Lung microvascular endothelial cell (primary cell): ENCODE measurements at regions not wholly inside any gene's neighbourhood (a gene's known extent, or its start where the extent isn't known, plus 50 kb on each side); places are given as distances from the start of the nearest gene placed in this dataset.
"Not testable (repeated sequence)": the region's sequence is repeated elsewhere in the genome, so short reads cannot be mapped to it uniquely, and the experiment has no call there.

Experiments
- DNase-seq, 2 donors: peaks; one replicate each; pipeline versions ENCODE4 v3.0.0 to v3.0.0-alpha.2; 2010; ENCODE audit warnings: low read depth in 2 of 2

- no peak for DNase-seq
Measured at GRCh38 chr2:192419786-192420185, 225.1 kb upstream of the TMEFF2 start.

GRCh38 chr2:192416060-192416459 is 221.3 kb upstream of the TMEFF2 start:
- DNase-seq = no peak

DNA sequence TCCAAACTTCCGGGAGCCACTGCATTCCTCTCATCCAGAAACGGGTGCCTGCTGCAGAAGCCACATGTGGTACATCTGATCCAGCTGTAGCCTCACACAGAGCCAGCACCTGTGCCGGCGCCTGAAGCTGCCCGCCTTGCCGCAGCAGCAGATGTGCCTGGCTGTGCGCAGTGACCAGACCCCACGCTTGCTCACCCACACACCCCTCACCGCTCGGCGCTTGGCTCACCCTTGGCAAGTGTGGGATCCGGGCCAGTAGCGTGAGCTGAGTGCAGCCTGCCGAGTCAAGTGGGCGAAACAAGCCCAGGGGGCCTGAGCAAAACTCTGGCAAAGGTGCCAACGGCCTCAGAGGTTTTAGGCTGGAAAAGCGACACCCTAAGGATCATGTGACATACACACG is 220.1 kb upstream of the TMEFF2 start:
- DNase-seq = no peak

DNA sequence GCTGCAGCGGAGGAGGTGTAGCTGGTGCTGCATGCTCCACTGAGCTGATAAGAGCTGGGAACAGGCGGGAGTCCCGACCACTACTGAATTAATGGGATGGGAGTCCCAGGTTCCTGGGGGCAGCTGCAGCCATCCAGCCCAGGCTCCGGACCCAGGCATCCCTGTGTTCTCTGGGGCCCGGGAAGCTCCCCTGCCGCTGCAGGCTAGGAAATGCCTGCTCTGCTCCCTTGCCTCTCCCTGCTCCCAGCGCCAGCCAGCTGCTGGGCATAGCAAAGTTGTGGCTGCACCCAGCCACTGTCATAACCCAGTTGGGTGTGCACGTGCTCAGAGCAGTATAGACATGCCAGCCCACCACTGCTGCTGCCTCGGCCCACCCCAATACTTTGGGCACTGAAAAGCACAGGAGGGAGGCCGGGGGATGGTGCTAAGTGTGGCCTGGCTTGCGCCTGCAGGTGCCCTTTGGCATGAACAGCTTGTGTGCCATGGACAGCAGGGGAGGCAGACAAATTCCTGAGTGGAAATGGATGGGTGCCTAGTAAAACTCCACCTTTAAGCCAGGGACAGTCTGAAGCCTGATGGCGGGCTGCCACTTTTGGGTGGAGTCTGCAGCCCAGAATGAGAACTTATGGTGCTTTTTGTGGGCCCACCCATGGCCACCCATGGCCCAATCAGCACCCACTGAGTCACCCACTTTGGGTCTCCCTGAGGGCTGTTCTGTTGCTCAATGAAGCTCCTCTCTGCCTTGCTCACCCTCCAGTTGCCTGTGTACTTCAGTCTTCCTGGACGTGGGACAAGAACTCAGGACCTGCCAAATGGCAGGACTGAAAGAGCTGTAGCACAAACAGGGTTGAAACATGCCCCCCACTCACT is 219.3 kb upstream of the TMEFF2 start:
- no peak for DNase-seq

- not testable (repeated sequence) for DNase-seq
Measured at GRCh38 chr2:192412866-192413265, 218.1 kb upstream of the TMEFF2 start.

GRCh38 chr2:192412394-192412793 is 217.7 kb upstream of the TMEFF2 start:
- no peak for DNase-seq

GRCh38 chr2:192411755-192412154 is 217.0 kb upstream of the TMEFF2 start:
- no peak for DNase-seq

GRCh38 chr2:192410319-192410718 is 215.6 kb upstream of the TMEFF2 start:
- no peak for DNase-seq

GRCh38 chr2:192407692-192408091 is 213.0 kb upstream of the TMEFF2 start:
- DNase-seq = no peak

DNA sequence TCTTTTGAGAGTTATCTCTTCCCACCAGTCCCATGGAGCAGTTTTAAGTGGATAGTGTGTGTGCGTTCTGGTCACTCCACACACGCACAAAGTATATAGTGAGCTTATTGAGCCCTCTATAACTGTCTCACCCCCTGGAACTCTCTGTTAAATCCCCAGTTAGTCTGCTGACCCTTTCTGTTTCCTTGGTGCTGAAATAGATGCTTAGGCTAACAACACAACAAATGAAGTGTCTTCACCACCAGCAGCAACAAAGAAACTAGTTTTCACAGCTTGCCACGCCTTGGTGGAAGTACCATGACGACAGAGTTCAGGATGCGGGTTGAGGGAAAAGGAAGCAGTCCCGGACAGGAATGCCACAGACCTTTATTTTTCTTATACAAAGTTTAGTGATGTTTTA is 203.5 kb upstream of the TMEFF2 start:
- no peak for DNase-seq

DNA sequence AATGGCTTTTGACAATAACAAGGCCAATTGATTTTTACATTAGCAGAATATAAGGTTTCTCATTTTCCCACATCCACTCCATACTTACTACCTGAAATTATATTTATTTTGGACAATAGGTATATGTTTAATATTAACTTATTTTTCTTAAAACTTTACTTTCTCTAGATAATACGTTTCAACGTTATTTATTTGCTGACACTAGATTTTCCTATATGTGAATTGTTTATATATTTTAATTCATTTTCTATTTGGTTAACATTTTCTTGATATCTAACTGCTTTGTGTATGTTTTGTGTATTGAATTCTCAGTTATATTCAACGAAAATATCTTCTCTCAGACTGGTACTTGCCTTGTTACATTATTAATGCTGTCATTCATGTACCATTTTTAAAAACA is 199.9 kb upstream of the TMEFF2 start:
- DNase-seq = no peak

- DNase-seq = no peak
Measured at GRCh38 chr2:192391041-192391440, 196.3 kb upstream of the TMEFF2 start.

DNA sequence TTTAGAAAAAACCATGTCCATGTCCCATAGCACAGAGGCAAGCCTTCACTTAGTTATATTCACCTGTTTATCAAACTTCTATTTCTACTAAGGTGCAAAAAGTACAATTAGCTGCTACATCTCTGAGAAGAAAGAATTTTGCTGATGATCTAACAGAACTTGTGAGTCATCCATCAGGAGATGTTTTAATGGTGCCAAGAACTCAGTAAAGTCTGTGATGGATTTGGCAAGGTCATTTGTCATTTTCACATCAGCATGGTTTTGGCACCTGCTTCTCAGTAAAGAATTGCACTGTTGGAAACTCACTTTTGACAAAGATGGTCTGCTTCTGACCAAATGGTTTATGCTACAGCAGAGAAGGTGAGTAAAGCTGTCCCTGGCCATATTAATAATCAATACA is 195.7 kb upstream of the TMEFF2 start:
- no peak for DNase-seq

DNA sequence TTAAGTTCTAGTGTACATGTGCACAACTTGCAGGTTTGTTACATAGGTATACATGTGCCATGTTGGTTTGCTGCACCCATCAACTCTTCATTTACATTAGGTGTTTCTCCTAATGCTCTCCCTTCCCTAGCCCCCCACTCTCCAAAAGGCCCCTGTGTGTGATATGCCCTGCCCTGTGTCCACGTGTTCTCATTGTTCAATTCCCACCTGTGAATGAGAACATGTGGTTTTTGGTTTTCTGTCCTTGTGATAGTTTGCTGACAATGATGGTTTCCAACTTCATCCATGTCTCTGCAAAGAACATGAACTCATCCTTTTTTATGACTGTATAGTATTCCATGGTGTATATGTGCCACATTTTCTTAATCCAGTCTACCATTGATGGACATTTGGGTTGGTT is 189.5 kb upstream of the TMEFF2 start:
- not testable (repeated sequence) for DNase-seq

DNA sequence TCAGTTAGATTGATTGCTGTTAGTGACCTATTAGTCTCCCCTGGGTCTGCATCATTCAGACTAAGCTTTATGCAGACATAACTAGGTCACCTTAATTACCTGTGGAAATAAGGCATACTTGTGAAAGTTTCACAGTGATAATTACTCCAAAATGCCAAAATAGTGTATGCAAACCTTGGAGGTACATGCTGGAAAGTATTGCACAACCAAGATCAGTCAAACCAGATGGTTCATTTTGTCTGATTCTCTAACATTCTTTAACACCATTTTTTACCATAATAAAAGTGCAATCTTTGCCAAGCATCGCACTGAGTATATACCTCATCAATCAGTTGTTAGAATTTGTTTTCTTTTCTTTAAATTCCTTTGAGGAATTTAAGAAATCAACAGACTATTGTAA is 186.3 kb upstream of the TMEFF2 start:
- DNase-seq = no peak

DNA sequence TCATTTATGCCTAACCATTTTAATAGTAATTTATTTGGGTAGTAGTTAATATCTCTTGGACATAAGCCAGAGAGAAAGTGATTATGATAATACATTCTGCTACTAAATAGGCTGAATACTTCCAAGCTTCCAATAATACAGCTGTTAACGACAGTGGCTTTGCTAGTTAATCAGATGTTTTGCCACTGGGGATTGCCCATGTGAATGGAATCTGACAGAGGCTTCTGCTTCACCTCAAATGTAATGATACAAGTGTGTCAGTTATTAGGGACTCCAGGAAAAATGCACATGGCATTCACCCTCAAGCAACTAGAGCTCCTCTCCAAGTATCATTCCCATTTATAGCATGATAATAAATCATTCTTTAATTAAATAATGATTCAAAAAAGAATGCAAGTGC is 185.0 kb upstream of the TMEFF2 start:
- no peak for DNase-seq

DNA sequence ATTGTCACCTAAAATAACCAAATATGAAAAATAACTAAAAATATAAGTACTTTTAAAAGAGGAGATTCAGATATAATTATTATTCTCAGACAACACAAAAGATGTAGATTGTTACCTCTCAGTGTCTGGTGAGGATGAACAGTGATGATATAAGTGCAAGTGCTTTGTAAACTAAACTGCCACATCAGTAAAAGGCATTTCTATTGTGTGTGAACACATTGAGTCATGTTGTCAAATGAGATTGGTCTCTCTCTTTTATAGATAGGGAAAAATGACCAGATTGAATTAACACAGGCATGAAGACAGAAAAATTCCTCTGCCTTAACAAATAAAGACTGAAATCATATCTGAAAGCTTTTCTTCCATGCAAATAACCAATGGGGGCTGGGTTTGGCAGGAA is 182.4 kb upstream of the TMEFF2 start:
- no peak for DNase-seq

DNA sequence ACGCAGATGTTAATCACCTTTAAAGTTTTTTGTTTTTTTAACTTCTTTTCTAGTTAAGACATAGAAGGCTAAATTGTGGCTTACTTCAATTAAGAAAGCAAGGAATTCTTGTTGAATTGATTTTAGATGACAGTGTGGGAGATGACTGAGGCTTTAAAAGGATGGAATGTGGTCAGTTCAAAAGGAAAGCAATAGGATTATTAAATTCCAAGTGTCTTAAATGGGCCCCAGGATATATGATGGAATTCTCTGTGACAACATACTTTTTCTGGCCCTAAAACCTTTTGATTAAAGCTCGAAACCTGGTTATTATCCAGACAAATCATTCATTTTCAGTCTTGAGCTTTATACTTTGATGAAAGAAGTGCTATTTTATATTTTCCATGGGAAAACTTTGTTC is 179.0 kb upstream of the TMEFF2 start:
- DNase-seq = no peak

DNA sequence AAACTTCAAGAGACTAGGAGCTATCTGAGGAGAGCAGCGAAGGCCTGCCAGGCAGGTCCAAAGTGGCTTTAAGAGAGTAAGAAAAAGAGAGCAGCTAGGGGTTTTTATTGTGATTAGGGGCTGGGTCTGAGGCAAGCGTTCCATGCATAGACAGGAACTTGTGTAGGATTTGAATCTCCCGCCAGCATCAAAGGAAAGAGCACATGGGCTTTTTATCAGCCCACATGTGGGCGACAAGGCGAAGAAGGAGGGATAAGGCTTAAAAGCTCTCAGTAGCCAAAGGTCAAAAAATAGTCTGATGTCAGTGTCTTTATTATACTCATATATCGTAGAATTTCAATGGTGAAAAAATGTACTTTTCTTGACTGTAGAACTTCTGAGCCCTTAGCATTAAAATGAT is 178.5 kb upstream of the TMEFF2 start:
- no peak for DNase-seq

GRCh38 chr2:192369969-192370368 is 175.2 kb upstream of the TMEFF2 start:
- DNase-seq = no peak

DNA sequence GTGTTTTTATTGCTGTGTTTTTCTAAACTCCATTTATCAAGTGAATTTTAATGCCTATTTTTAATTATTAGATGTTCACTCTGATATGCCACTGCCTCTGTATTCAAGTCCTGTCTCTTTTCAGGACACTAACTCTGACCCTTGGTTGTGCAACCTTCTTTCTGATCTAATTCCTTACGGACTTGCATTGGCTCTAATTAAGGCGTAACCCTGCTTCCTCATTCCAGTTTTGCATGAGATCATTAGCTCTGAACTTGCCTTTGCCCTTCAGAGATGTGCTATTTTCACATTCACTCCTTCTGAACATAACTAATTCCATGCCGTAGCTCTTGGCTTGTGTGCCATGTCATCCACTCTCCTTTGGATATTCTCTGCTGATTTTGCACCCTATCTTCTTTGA is 162.5 kb upstream of the TMEFF2 start:
- no peak for DNase-seq

GRCh38 chr2:192354512-192355244 is 159.9 kb upstream of the TMEFF2 start:
- DNase-seq = no peak

DNA sequence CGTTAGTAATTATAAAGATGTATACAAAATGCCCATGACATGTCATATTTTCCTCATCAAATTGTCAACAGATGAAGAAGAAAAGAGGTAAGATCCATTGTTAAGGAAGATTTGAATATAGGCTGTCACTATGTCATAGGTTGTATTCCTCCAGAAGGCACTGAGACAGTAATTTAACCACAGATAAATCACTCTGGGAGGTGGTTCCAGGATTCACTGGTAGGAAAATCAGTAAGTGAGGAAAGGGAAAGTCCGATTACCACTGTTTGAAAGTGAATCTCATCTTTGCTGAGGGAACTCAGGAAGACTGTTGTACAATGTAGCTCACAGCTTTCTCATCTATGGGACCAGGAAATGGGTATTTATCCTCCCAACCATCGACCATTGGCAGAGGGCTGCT is 152.8 kb upstream of the TMEFF2 start:
- no peak for DNase-seq
